ENCODE measurements at regions not wholly inside any gene's neighbourhood (a gene's known extent, or its start where the extent isn't known, plus 50 kb on each side); places are given as distances from the start of the nearest gene placed in this dataset.

- TF ChIP-seq CTCF (IDR thresholded peaks at IDR 0.05) (no peak), POLR2A (IDR thresholded peaks at IDR 0.05) (no peak), POLR2AphosphoS5 (IDR thresholded peaks at IDR 0.05) (no peak), EP300 (IDR thresholded peaks at IDR 0.05) (no peak)
These were observed 115.7 kb upstream of the VEPH1 start for GRCh38 chr3:157618886-157619285.

Measured in sigmoid colon (tissue), 4 donors.